Skeletal muscle tissue (tissue), 3 donors: ENCODE measurements at regions not wholly inside any gene's neighbourhood (a gene's known extent, or its start where the extent isn't known, plus 50 kb on each side); places are given as distances from the start of the nearest gene placed in this dataset.

ENCODE experiments used
- H3K27ac ChIP-seq: one replicate; pipeline ENCODE4 v1.7.0; 2013; ENCODE audit warnings: mild to moderate bottlenecking, low read depth, low read length, inconsistent platforms
- H3K27me3 ChIP-seq, 3 donors: one replicate each; pipeline ENCODE4 v1.7.0; 2013; ENCODE audit warnings: low read length in 3 of 3; ENCODE audit not compliant: control insufficient read depth in 3 of 3, insufficient read depth in 3 of 3
- H3K36me3 ChIP-seq, 3 donors: one replicate each; pipeline ENCODE4 v1.7.0; 2013; ENCODE audit warnings: low read length in 3 of 3; ENCODE audit not compliant: control insufficient read depth in 3 of 3, insufficient read depth in 3 of 3
- H3K4me1 ChIP-seq, 3 donors: one replicate each; pipeline ENCODE4 v1.7.0; 2013; ENCODE audit warnings: low read length in 3 of 3, mild to moderate bottlenecking in 3 of 3; ENCODE audit not compliant: control insufficient read depth in 3 of 3, insufficient read depth in 3 of 3
- H3K4me3 ChIP-seq, 3 donors: one replicate each; pipeline ENCODE4 v1.7.0; 2013; ENCODE audit warnings: low read length in 3 of 3
- H3K9ac ChIP-seq, 3 donors: one replicate each; pipeline ENCODE4 v1.7.0; 2013; ENCODE audit warnings: low read length in 3 of 3, mild to moderate bottlenecking in 3 of 3, moderate library complexity in 2 of 3, low read depth in 1 of 3
- H3K9me3 ChIP-seq, 3 donors: one replicate each; pipeline ENCODE4 v1.7.0; 2013; ENCODE audit warnings: low read length in 3 of 3; ENCODE audit not compliant: control insufficient read depth in 3 of 3
- donor health status: Osteomylitis.

- Histone ChIP-seq H3K27ac (no peak overlapping the region), H3K27me3 (no peaks in the 10 kb centered on the region), H3K36me3 (no peaks in the 10 kb centered on the region), H3K4me3 (no peak overlapping the region), H3K9me3 (no peaks in the 10 kb centered on the region), H3K9ac (no peak overlapping the region), H3K4me1 (no peaks in the 10 kb centered on the region)
Observed at GRCh38 chr13:84479656-84480055, 597.4 kb upstream of the SLITRK1 start.

DNA sequence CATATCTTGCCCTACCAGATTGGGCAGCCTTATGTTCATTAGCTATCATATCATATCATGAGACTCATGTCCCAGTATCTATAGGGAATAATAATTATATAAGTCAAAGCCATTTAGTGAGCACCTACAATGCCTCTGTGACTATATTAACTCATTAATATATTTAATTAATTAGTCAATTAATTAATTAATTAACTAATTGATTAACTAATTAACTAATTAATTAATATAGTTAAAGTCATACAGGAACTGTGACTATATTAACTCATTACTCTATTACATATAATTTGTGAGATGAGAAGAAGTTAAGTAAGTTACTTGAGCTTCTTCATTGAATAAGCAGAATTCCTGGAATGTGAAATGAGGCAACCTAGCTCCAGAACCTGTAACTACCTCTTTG, 588.3 kb upstream of the SLITRK1 start:
- H3K9me3 ChIP-seq, result no peaks in the 10 kb centered on the region
- H3K4me3 ChIP-seq, result no peak overlapping the region
- H3K4me1 ChIP-seq, result no peaks in the 10 kb centered on the region
- no peaks in the 10 kb centered on the region for H3K27me3 ChIP-seq
- H3K9ac ChIP-seq, result no peak overlapping the region
- H3K27ac ChIP-seq, result no peak overlapping the region
- H3K36me3 ChIP-seq, result no peaks in the 10 kb centered on the region

GRCh38 chr13:84466461-84466860, 584.2 kb upstream of the SLITRK1 start:
- Histone ChIP-seq H3K9me3 (no peaks in the 10 kb centered on the region), H3K4me1 (no peaks in the 10 kb centered on the region), H3K27me3 (no peaks in the 10 kb centered on the region), H3K27ac (no peak overlapping the region), H3K9ac (no peak overlapping the region), H3K4me3 (no peak overlapping the region), H3K36me3 (no peaks in the 10 kb centered on the region)

DNA sequence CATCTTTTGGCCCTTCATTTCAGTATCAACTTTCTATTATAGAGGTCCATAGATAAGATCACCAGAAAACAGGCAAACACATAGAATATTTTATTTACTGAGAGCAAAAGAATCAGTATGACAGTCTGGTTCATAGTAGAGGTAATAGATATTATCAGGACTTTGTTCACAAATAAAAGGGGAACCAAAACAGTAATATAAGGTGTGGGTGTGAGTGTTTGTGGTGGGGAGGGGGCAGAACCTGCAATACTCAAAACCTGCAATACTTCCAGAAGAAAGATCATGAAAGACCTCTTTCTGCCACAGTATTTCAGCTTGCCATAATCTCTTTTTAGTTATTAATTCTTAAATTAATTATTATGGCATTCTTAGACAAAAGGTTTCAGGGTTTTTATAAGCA, 578.7 kb upstream of the SLITRK1 start:
- no peak overlapping the region for H3K4me3 ChIP-seq
- H3K4me1 ChIP-seq, result no peaks in the 10 kb centered on the region
- no peaks in the 10 kb centered on the region for H3K9me3 ChIP-seq
- H3K27me3 ChIP-seq, result no peaks in the 10 kb centered on the region
- no peak overlapping the region for H3K27ac ChIP-seq
- no peaks in the 10 kb centered on the region for H3K36me3 ChIP-seq
- no peak overlapping the region for H3K9ac ChIP-seq

- no peak overlapping the region for H3K9ac ChIP-seq
- no peaks in the 10 kb centered on the region for H3K27me3 ChIP-seq
- no peak overlapping the region for H3K27ac ChIP-seq
- no peak overlapping the region for H3K4me3 ChIP-seq
- H3K9me3 ChIP-seq, result no peaks in the 10 kb centered on the region
- no peaks in the 10 kb centered on the region for H3K4me1 ChIP-seq
- no peaks in the 10 kb centered on the region for H3K36me3 ChIP-seq
Observed at GRCh38 chr13:84455143-84455905, 573.0 kb upstream of the SLITRK1 start.

- no peak overlapping the region for H3K27ac ChIP-seq
- H3K27me3 ChIP-seq, result no peaks in the 10 kb centered on the region
- no peaks in the 10 kb centered on the region for H3K4me1 ChIP-seq
- peaks cover 0 to 2% (median 0%) of the 10 kb centered on the region in 3 donors for H3K9me3 ChIP-seq
- no peak overlapping the region for H3K9ac ChIP-seq
- no peaks in the 10 kb centered on the region for H3K36me3 ChIP-seq
- no peak overlapping the region for H3K4me3 ChIP-seq
Observed at GRCh38 chr13:84447640-84447978, 565.3 kb upstream of the SLITRK1 start.

- Histone ChIP-seq H3K36me3 (no peaks in the 10 kb centered on the region), H3K9ac (no peak overlapping the region), H3K4me3 (no peak overlapping the region), H3K9me3 (peaks cover 0 to 2% (median 0%) of the 10 kb centered on the region in 3 donors), H3K27ac (no peak overlapping the region), H3K27me3 (no peaks in the 10 kb centered on the region), H3K4me1 (no peaks in the 10 kb centered on the region)
Observed at GRCh38 chr13:84446972-84447639, 564.8 kb upstream of the SLITRK1 start.

- Histone ChIP-seq H3K36me3 (no peaks in the 10 kb centered on the region), H3K27me3 (no peaks in the 10 kb centered on the region), H3K9me3 (peaks cover 0 to 2% (median 0%) of the 10 kb centered on the region in 3 donors), H3K4me3 (no peak overlapping the region), H3K27ac (no peak overlapping the region), H3K9ac (no peak overlapping the region), H3K4me1 (no peaks in the 10 kb centered on the region)
Observed at GRCh38 chr13:84445776-84446175, 563.5 kb upstream of the SLITRK1 start.

DNA sequence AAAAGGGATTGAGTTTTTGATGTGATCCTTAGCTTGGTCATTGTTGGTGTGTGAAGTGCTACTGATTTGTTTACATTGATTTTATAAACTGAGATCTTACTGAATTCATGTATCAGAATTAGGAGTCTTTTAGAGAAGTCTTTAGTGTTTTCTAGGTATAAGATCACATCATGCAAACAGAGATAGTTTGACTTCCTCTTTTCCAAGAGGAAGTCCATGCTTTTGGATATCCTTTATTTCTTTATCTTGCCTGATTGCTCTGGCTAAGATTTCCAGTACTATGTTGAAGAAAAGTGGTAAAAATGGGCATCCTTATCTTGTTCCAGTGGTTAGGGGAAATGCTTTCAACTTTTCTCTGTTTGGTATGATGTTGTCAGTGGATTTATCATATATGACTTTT, 561.2 kb upstream of the SLITRK1 start:
- H3K9ac ChIP-seq, result no peak overlapping the region
- H3K9me3 ChIP-seq, result peaks cover 0 to 2% (median 0%) of the 10 kb centered on the region in 3 donors
- no peaks in the 10 kb centered on the region for H3K36me3 ChIP-seq
- H3K4me1 ChIP-seq, result no peaks in the 10 kb centered on the region
- H3K27me3 ChIP-seq, result no peaks in the 10 kb centered on the region
- H3K4me3 ChIP-seq, result no peak overlapping the region
- H3K27ac ChIP-seq, result no peak overlapping the region

- Histone ChIP-seq H3K9ac (no peak overlapping the region), H3K4me1 (no peaks in the 10 kb centered on the region), H3K4me3 (no peak overlapping the region), H3K36me3 (no peaks in the 10 kb centered on the region), H3K9me3 (peaks cover 0 to 2% (median 0%) of the 10 kb centered on the region in 3 donors), H3K27ac (no peak overlapping the region), H3K27me3 (no peaks in the 10 kb centered on the region)
Observed at GRCh38 chr13:84439108-84439507, 556.8 kb upstream of the SLITRK1 start.
